Adrenal gland (tissue), 9 donors: ENCODE measurements at regions not wholly inside any gene's neighbourhood (a gene's known extent, or its start where the extent isn't known, plus 50 kb on each side); places are given as distances from the start of the nearest gene placed in this dataset.

Experiments used
- DNase-seq, 7 donors: peaks; one replicate each; pipeline ENCODE4 v3.0.0-alpha.2; 2019 to 2020
- H3K27ac ChIP-seq, 5 donors: fragments of 200-600 bp; sonication (generic) in 4 of 5; 1 replicate in 3 of 5; 2 replicates in 2 of 5; pipeline versions ENCODE4 v1.5.1 to v1.8.0; 2016 to 2020; ENCODE audit warnings: mild to moderate bottlenecking in 1 of 5
- H3K27me3 ChIP-seq: fragments of 200-600 bp; 2 replicates; pipeline ENCODE4 v1.8.0; 2021
- H3K36me3 ChIP-seq, 2 donors: fragments of 200-600 bp; replicated peaks in 1 of 2; 1 replicate in 1 of 2; 2 replicates in 1 of 2; pipeline versions ENCODE4 v1.5.1 to v1.8.0; 2018 to 2022
- H3K4me1 ChIP-seq, 2 donors: fragments of 200-600 bp; replicated peaks in 1 of 2; 1 replicate in 1 of 2; 2 replicates in 1 of 2; pipeline versions ENCODE4 v1.5.1 to v1.8.0; 2018 to 2021
- H3K4me3 ChIP-seq, 4 donors: fragments of 200-600 bp; sonication (generic) in 3 of 4; one replicate each; pipeline ENCODE4 v1.5.1; 2016 to 2018
- H3K9me3 ChIP-seq, 3 donors: fragments of 200-600 bp; sonication (generic) in 1 of 3; replicated peaks in 1 of 3; 1 replicate in 2 of 3; 2 replicates in 1 of 3; pipeline versions ENCODE4 v1.5.1 to v1.8.0; 2016 to 2021
- POLR2A ChIP-seq, 2 donors: fragments of 450-650 bp; IDR thresholded peaks; one replicate each; pipeline ENCODE4 v1.6.1; 2017; ENCODE audit warnings: antibody characterized with exemption in 2 of 2, mild to moderate bottlenecking in 2 of 2, moderate library complexity in 1 of 2
- WGBS, 4 donors: extraction: QIAGEN DNeasy Blood & Tissue Kit in 2 of 4; methylation state at CpG; one replicate each; pipeline versions ENCODE4 v1.1.5 to v1.1.7; 2013 to 2017; 5-methylcytosine and 5-hydroxymethylcytosine counted together
- intact Hi-C, 2 donors: fragments of 100-400 bp; cut with DNase I; formaldehyde crosslinking; loops; one replicate each; pipeline versions ENCODE4 v1.14.1 to v1.15.0; 2022 to 2023
- TF ChIP-seq, protein P1 (sequence below), 6 experiments: fragments of 450-650 bp in 4 of 6; fragments of 200-600 bp in 2 of 6; sonication (generic) in 1 of 6; IDR thresholded peaks; 1 replicate in 5 of 6; 2 replicates in 1 of 6; pipeline versions ENCODE4 v1.5.1 to v1.8.0; 2016 to 2021; ENCODE audit warnings: antibody characterized with exemption in 6 of 6, mild to moderate bottlenecking in 2 of 6, moderate library complexity in 1 of 6
- donor health status: healthy with polysubstance abuse.
- donor health status: Bipolar disorder and iron deficiency.
- donor health status: DM: yes; HTN: yes; CAD: no.
- donor health status: DM: no; HTN: no; CAD: no.
- donor health status: DM: no; HTN: no; CAD: no.

DNA sequence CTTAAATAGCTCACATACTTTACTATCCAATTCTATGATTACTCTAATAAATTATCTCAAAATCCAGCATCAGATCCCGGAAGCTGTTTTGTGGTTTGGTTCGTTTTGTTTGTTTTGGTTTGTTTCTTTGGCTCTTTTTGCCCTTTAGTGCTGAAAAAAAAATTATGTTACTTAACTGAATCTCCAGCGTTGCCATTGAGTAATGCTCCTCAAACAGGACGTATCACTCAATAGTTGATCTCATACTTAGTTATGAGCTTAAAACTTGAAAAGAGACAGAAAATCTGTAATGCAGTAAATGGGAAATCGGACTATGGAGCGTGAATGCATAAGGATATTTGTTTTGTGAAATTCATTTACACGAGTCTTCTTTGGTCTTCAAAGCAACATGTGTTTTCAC is 533.8 kb upstream of the TMPRSS15 start:
- H3K36me3 ChIP-seq = no peaks in the 10 kb centered on the region
- H3K4me1 ChIP-seq = no peaks in the 10 kb centered on the region
- WGBS, 4 donors = 73 to 87% (median 77%) methylated on average over 7 of the region's 7 CpGs
- no peaks in the 10 kb centered on the region for H3K27me3 ChIP-seq
- TF ChIP-seq POLR2A (IDR thresholded peaks at IDR 0.05) = no peak
- TF ChIP-seq, protein P1, sequence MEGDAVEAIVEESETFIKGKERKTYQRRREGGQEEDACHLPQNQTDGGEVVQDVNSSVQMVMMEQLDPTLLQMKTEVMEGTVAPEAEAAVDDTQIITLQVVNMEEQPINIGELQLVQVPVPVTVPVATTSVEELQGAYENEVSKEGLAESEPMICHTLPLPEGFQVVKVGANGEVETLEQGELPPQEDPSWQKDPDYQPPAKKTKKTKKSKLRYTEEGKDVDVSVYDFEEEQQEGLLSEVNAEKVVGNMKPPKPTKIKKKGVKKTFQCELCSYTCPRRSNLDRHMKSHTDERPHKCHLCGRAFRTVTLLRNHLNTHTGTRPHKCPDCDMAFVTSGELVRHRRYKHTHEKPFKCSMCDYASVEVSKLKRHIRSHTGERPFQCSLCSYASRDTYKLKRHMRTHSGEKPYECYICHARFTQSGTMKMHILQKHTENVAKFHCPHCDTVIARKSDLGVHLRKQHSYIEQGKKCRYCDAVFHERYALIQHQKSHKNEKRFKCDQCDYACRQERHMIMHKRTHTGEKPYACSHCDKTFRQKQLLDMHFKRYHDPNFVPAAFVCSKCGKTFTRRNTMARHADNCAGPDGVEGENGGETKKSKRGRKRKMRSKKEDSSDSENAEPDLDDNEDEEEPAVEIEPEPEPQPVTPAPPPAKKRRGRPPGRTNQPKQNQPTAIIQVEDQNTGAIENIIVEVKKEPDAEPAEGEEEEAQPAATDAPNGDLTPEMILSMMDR (IDR thresholded peaks at IDR 0.05) = no peak
- DNase-seq = no peak
- H3K27ac ChIP-seq = no peak overlapping the region
- intact Hi-C loops = no loop called here
- no peak overlapping the region for H3K4me3 ChIP-seq
- H3K9me3 ChIP-seq = no peaks in the 10 kb centered on the region

DNA sequence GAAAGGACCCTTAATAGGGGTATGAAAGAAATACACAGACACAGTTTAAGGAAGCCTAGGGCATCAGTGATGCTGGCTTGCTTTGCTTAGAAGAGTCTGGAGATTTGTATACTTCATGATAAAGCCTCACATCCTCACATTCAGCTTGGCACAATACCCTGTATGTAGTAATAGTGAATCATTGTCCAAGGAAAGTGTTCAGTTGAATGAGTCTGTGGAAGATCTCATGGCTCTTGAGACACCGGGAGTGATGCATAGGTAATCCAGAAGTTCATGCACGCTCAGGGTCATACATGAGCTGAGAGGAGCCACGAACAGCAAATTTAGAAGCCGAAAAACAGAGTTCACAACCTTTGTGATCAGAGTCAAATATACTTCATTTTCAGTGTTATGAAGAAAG is 537.2 kb upstream of the TMPRSS15 start:
- Histone ChIP-seq H3K27ac (no peak overlapping the region), H3K36me3 (no peaks in the 10 kb centered on the region), H3K4me1 (no peaks in the 10 kb centered on the region), H3K4me3 (no peak overlapping the region), H3K27me3 (no peaks in the 10 kb centered on the region), H3K9me3 (no peaks in the 10 kb centered on the region)
- DNase-seq = no peak
- intact Hi-C loops = no loop called here
- TF ChIP-seq, protein P1 (IDR thresholded peaks at IDR 0.05) = no peak
- no peak for TF ChIP-seq POLR2A (IDR thresholded peaks at IDR 0.05)
- WGBS, 4 donors = 71 to 83% (median 78%) methylated on average over 4 of the region's 4 CpGs

DNA sequence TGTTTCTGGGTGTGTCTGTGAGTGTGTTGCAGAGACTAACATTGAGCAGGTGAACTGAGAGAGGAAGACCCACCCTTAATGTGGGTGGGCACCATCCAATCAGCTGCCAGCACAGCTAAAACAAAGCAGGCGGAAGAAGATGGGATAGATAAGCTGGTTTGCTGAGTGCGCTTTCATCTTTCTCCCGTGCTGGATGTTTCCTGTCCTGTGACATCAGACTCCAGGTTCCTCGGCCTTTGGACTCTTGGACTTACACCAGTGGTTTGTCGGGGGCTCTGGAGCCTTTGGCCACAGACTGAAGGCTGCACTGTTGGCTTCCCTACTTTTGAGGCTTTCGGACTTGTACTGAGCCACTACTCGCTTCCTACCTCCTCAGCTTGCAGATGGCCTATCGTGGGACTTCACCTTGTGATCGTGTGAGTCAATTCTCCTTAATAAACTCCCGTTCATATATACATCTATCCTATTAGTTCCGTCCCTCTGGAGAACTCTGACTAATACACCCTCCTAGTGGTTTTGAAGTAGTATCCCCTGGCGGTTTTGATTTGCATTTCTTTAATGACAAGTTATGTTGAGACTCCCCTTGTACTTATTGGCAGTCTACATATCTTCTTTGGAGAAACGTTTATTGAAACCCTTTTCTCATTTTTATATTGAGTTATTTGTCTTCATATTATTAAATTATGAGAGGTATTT is 546.6 kb upstream of the TMPRSS15 start:
- no peaks in the 10 kb centered on the region for H3K36me3 ChIP-seq
- H3K4me3 ChIP-seq = no peak overlapping the region
- H3K27me3 ChIP-seq = no peaks in the 10 kb centered on the region
- 76 to 86% (median 78%) methylated on average over 13 of the region's 13 CpGs for whole genome bisulfite sequencing, 4 donors
- H3K4me1 ChIP-seq = no peaks in the 10 kb centered on the region
- no peak for DNase-seq
- intact Hi-C loops = no loop called here
- no peak overlapping the region for H3K27ac ChIP-seq
- TF ChIP-seq, protein P1 (IDR thresholded peaks at IDR 0.05) = no peak
- no peak for TF ChIP-seq POLR2A (IDR thresholded peaks at IDR 0.05)
- H3K9me3 ChIP-seq = no peaks in the 10 kb centered on the region

DNA sequence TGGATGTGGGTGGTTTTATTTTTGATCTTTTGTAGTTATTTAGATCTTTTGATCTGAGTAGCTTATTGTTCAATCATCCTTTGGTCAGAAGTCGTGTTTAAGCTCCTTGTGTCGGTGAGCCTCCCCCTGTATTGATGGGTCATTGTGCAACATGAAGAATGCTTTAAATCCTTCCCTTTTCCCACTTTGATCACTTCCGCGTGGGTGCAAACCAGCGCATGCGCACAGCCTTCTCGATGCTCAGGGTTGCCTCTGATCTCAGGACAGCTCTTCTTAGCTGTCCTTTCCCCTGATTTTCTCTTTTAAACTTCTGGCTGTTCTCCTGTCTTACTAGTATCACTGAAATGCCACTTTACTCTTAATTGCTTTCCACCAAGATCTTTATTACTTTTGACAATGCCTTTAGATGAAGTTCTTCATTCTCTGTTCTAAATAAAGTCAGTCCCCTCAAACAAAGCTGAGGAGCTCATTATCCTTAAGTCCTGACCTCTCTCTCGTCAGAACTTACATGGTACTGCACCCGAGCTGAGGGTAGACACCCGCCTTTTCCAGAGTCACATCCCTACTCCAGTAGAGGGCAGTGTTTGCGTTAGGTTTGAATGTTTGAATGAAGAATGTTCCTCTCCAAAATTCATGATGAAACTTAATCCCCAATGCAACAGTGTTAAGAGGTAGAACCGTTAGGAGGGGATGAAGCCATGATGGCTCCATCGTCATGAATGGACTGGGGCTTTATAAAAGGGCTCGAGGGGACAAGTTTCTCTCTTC is 547.9 kb upstream of the TMPRSS15 start:
- Histone ChIP-seq H3K27ac (no peak overlapping the region), H3K36me3 (no peaks in the 10 kb centered on the region), H3K4me1 (no peaks in the 10 kb centered on the region), H3K27me3 (no peaks in the 10 kb centered on the region), H3K9me3 (no peaks in the 10 kb centered on the region), H3K4me3 (no peak overlapping the region)
- intact Hi-C loops = no loop called here
- TF ChIP-seq, protein P1 (IDR thresholded peaks at IDR 0.05) = peak; percentile 12 to 50 (median 41)
- no peak for TF ChIP-seq POLR2A (IDR thresholded peaks at IDR 0.05)
- 50 to 61% (median 53%) methylated on average over 14 of the region's 14 CpGs for WGBS, 4 donors
- peak in 6 of 7 donors; percentile 14 to 44 (median 27) for DNase-seq
